Fibroblast of the aortic adventitia (primary cell): ENCODE measurements at regions not wholly inside any gene's neighbourhood (a gene's known extent, or its start where the extent isn't known, plus 50 kb on each side); places are given as distances from the start of the nearest gene placed in this dataset.

Source experiments
- DNase-seq: peaks from one replicate; pipeline ENCODE4 v3.0.0-alpha.2; 2010; ENCODE audit warnings: low read depth
- H3K4me3 ChIP-seq: 2 replicates; pipeline ENCODE4 v1.5.1; 2011; ENCODE audit warnings: low read depth, mild to moderate bottlenecking, control low read depth, low read length, moderate library complexity
- TF ChIP-seq, protein P1 (sequence below): IDR thresholded peaks from 2 replicates; pipeline ENCODE4 v1.5.1; 2011; ENCODE audit warnings: mild to moderate bottlenecking, low read length, control low read depth, inconsistent platforms; ENCODE audit not compliant: insufficient read depth

DNA sequence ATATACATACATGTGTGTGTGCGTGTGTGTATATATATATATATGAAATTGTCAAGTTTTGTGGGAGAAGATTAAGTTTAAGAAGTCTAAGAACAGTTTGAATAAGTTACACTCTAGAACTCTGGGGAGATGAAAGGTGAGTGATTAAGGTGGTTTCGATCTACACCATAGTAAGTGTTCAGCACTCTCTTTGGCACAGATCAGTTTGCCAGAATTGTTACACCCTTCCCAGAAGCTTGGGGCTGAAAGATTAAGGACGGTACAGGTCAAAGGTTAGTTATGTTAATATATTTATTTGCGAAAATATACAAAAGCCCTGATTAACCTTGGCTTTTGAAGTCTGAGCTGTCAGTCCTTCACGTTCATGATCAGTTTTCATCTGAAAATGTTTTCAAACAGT is 309.1 kb downstream of the KLF5 start:
- no peak overlapping the region for H3K4me3 ChIP-seq
- TF ChIP-seq, protein P1, sequence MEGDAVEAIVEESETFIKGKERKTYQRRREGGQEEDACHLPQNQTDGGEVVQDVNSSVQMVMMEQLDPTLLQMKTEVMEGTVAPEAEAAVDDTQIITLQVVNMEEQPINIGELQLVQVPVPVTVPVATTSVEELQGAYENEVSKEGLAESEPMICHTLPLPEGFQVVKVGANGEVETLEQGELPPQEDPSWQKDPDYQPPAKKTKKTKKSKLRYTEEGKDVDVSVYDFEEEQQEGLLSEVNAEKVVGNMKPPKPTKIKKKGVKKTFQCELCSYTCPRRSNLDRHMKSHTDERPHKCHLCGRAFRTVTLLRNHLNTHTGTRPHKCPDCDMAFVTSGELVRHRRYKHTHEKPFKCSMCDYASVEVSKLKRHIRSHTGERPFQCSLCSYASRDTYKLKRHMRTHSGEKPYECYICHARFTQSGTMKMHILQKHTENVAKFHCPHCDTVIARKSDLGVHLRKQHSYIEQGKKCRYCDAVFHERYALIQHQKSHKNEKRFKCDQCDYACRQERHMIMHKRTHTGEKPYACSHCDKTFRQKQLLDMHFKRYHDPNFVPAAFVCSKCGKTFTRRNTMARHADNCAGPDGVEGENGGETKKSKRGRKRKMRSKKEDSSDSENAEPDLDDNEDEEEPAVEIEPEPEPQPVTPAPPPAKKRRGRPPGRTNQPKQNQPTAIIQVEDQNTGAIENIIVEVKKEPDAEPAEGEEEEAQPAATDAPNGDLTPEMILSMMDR, result no peak
- no peak for DNase-seq

DNA sequence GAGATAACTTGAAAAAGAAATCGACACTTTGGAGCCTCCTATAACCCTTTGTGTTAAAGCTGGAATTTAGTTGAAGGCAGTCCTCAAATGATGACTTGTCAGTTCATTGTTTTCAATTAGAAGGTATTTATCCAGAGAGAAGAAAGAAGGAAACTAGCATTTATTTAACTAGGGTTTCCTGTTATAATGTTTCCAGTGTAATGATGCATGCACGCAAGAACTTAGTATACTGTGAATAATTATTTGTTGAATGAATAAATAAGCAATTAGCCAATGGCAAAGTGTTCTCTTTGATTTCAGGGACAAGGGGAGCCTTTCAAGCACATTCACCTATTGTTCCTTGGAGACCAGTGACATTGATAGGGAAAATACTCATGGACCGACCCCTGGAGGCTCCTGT is 307.4 kb downstream of the KLF5 start:
- no peak overlapping the region for H3K4me3 ChIP-seq
- TF ChIP-seq, protein P1, result no peak
- no peak for DNase-seq

DNA sequence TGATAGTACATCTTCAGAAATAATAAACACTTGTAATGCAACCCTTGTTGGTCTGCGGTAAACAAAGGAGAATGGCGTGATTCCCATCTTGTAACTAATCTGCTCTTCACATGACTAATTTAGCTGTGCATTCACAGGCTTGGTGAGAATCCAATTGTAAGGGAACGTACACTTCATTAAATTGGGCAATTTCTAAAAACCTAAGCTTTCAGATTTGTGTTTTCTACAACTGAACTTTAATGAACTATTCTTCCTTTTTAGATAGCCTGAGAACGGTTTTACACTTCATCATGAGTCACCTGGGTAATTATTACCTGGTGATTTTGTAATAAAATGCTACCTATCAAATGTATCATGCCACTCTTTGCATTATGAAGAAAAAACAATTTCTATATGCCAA is 306.9 kb downstream of the KLF5 start:
- no peak overlapping the region for H3K4me3 ChIP-seq
- no peak for DNase-seq
- TF ChIP-seq, protein P1, result no peak

DNA sequence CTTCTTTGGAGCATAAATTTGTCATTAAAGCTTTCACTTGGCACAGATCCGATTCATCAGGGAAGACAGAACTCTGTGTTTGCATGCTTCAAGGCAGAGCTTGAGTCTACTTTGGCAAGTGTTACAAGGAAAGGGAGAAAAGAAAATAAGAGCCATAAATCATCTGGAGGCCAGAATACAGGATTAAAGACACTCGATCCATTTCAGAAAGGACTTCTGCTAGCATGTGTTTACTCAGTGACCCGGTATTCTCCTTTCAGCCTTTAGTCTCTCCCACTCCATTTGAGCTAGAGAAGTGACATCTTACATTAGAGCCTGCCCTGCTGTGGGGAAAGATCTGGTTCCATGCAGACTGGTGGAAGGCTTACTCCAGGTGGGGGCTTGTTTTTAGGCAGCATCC is 306.4 kb downstream of the KLF5 start:
- TF ChIP-seq, protein P1, result no peak
- H3K4me3 ChIP-seq, result no peak overlapping the region
- DNase-seq, result no peak

DNA sequence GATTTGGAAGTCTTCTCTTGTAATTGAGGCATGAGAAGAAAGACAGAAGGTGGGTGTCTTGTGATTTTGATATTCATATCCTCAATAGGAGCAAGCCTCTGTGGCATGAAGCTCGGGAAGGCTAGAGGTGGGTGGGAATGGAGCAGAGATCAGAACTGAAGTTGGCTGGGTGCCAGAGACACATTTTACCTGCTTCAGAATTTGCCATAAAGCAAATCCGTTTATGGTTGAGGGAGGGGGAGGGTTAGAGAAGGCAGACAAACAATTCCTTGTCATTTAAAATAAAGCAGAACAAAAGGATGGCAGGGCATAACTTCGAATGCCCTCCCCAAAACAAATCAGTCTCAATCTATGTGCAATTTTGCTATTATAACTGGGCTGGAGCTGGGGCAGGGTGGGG is 305.9 kb downstream of the KLF5 start:
- DNase-seq, result no peak
- H3K4me3 ChIP-seq, result no peak overlapping the region
- TF ChIP-seq, protein P1, result no peak

DNA sequence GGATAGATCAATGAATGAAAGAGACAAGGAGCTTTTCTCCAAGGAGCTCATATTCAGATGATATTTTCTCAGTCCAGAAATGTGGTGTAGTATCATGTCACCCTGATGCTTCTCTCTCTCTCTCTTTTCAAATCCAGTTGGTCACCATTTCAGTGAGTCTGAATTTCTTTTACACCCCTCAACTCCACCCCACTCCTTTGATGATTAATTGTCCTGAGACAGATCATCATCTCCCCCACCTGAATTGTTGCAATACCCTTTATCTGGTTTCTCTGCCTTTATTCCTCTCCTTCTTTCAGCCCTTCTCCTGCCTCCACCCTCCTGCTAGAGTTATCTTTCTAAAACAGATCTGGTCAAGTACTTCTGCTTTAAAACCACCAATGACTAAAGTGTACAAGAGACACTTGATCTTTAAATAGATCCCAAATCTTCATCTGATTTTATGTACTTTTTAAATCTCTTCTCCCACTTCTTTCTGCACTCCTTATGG is 299.8 kb downstream of the KLF5 start:
- no peak for DNase-seq
- TF ChIP-seq, protein P1, result no peak
- no peak overlapping the region for H3K4me3 ChIP-seq

DNA sequence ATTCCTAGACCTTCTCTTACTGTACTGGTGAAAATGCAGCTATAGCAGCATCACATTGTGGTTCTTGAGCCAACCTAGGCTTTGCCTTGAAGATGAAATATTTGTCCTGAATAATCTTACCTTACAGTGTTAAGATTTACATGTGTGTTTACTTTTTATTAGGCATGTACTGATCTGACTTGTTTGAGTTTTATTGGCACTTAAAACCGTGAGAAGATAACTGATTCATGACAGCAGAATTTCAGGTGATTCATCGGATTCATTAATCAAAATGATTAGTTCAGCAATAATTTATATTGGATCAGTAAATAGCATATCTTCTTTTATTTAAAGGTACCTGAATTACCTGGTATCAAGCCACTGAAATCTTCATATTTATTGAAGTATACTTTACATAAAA is 296.3 kb downstream of the KLF5 start:
- no peak overlapping the region for H3K4me3 ChIP-seq
- DNase-seq, result no peak
- TF ChIP-seq, protein P1, result no peak
